Prostate gland (tissue), 2 donors: ENCODE measurements at regions not wholly inside any gene's neighbourhood (a gene's known extent, or its start where the extent isn't known, plus 50 kb on each side); places are given as distances from the start of the nearest gene placed in this dataset.

ENCODE experiments used
- DNase-seq: peaks from one replicate; pipeline ENCODE4 v3.0.0-alpha.2; 2019; ENCODE audit warnings: low spot score
- H3K27ac ChIP-seq, 2 donors: fragments of 200-600 bp; sonication (generic); 2 replicates each; pipeline ENCODE4 v1.5.1; 2017 to 2019
- H3K27me3 ChIP-seq: fragments of 200-600 bp; sonication (generic); replicated peaks from 2 replicates; pipeline ENCODE4 v1.5.1; 2019; ENCODE audit not compliant: insufficient read depth
- H3K36me3 ChIP-seq, 2 donors: fragments of 200-600 bp; sonication (generic); 1 replicate in 1 of 2; 2 replicates in 1 of 2; pipeline versions ENCODE4 v1.5.1 to v1.8.1; 2017 to 2019
- H3K4me1 ChIP-seq: fragments of 200-600 bp; sonication (generic); replicated peaks from 2 replicates; pipeline ENCODE4 v1.5.1; 2019
- H3K4me3 ChIP-seq, 2 donors: fragments of 200-600 bp; sonication (generic); 2 replicates each; pipeline ENCODE4 v1.5.1; 2017 to 2019
- H3K9me3 ChIP-seq: fragments of 200-600 bp; sonication (generic); 2 replicates; pipeline ENCODE4 v1.5.1; 2017
- POLR2A ChIP-seq: fragments of 450-650 bp; IDR thresholded peaks from one replicate; pipeline ENCODE4 v1.6.1; 2016; ENCODE audit warnings: antibody characterized with exemption, mild to moderate bottlenecking
- POLR2AphosphoS5 ChIP-seq: sonication (generic); formaldehyde crosslinking; IDR thresholded peaks from one replicate; pipeline ENCODE4 v1.6.1; 2017; ENCODE audit warnings: antibody characterized with exemption
- WGBS: methylation state at CpG from one replicate; pipeline ENCODE4 v1.1.5; 2018; 5-methylcytosine and 5-hydroxymethylcytosine counted together
- intact Hi-C: fragments of 100-400 bp; cut with DNase I; formaldehyde crosslinking; loops from one replicate; pipeline ENCODE4 v1.14.2; 2022
- TF ChIP-seq, protein P1 (sequence below), 4 experiments: fragments of 200-600 bp in 2 of 4; fragments of 450-650 bp in 2 of 4; sonication (generic) in 2 of 4; IDR thresholded peaks; 1 replicate in 3 of 4; 2 replicates in 1 of 4; pipeline ENCODE4 v1.5.1; 2016 to 2019; ENCODE audit warnings: antibody characterized with exemption in 4 of 4, mild to moderate bottlenecking in 2 of 4, moderate library complexity in 2 of 4

DNA sequence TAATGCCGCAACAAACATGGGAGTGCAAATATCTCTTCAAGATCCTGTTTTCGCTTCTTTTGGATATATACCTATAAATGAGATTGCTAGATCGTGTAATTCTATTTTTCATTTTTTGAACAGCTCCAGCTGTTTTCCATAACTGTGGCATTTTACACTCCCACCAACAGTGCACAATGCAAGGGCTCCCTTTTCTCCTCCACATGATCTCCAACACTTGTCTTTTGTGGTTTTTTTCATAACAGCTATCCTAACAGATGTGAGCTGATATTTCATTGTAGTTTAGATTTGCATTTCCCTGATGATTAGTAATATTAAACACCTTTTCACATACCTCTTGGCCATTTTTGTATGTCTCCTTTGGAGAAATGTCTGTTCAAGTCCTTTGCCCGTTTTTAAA, 58.6 kb upstream of the TJP1 start:
- H3K36me3 ChIP-seq = no peaks in the 10 kb centered on the region
- no peak for DNase-seq
- no peaks in the 10 kb centered on the region for H3K4me1 ChIP-seq
- no peak overlapping the region for H3K27ac ChIP-seq
- H3K9me3 ChIP-seq = no peaks in the 10 kb centered on the region
- H3K27me3 ChIP-seq = no peaks in the 10 kb centered on the region
- no peak overlapping the region for H3K4me3 ChIP-seq
- 87% methylated on average over 4 of the region's 4 CpGs for WGBS
- intact Hi-C loops = no loop called here
- TF ChIP-seq, protein P1, sequence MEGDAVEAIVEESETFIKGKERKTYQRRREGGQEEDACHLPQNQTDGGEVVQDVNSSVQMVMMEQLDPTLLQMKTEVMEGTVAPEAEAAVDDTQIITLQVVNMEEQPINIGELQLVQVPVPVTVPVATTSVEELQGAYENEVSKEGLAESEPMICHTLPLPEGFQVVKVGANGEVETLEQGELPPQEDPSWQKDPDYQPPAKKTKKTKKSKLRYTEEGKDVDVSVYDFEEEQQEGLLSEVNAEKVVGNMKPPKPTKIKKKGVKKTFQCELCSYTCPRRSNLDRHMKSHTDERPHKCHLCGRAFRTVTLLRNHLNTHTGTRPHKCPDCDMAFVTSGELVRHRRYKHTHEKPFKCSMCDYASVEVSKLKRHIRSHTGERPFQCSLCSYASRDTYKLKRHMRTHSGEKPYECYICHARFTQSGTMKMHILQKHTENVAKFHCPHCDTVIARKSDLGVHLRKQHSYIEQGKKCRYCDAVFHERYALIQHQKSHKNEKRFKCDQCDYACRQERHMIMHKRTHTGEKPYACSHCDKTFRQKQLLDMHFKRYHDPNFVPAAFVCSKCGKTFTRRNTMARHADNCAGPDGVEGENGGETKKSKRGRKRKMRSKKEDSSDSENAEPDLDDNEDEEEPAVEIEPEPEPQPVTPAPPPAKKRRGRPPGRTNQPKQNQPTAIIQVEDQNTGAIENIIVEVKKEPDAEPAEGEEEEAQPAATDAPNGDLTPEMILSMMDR (IDR thresholded peaks at IDR 0.05) = no peak
- TF ChIP-seq POLR2AphosphoS5 = no peak
- TF ChIP-seq POLR2A = no peak

DNA sequence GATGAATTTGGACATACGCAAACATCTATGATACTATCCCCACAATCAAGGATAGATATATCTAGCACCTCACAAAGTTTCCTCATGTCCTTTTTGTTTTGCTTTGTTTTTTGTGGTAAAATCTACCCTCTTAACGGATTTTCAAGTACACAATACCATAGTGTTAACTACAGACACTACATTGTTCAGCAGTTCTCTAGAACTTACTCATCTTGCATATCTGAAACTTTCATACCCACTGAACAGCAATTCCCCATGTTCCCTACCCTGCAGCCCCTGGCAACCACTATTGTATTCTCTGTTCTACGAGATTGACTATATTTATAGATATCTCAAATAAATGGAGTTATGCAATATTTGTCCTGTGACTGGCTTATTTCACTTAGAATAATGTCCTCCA, 58.1 kb upstream of the TJP1 start:
- TF ChIP-seq POLR2AphosphoS5 = no peak
- TF ChIP-seq, protein P1 (IDR thresholded peaks at IDR 0.05) = no peak
- no peak for TF ChIP-seq POLR2A

DNA sequence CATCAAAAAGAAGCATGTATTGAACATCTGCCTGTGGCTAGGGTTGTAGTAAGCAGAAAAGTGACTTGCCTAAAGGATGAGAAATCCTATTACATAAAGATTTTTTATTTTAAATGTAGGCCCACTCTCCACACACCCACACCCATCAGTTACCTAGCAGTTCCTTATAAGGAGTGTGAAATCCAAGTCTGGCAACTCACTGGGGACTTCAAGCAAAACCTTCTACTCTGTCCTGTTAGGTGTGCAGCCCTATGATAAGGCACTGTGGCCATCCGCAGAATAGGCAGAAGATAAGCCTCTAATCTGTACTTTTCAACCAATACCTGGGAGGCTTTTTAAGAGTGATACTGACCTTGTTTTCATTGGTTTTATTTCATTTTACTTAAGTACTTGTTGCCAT, 52.7 kb upstream of the TJP1 start:
- TF ChIP-seq POLR2A (no peak), POLR2AphosphoS5 (no peak)
- TF ChIP-seq, protein P1 (IDR thresholded peaks at IDR 0.05) = no peak
- H3K27me3 ChIP-seq = no peaks in the 10 kb centered on the region
- H3K4me3 ChIP-seq = no peak overlapping the region
- WGBS = 96% methylated on average over 1 of the region's 1 CpG
- no peaks in the 10 kb centered on the region for H3K36me3 ChIP-seq
- H3K27ac ChIP-seq = no peak overlapping the region
- intact Hi-C loops = no loop called here
- H3K4me1 ChIP-seq = peaks cover 9% of the 10 kb centered on the region
- no peaks in the 10 kb centered on the region for H3K9me3 ChIP-seq
- no peak for DNase-seq

More for the DNA sequence above, 58.1 kb upstream of the TJP1 start:
- Histone ChIP-seq H3K36me3 (no peaks in the 10 kb centered on the region), H3K4me3 (no peak overlapping the region), H3K27me3 (no peaks in the 10 kb centered on the region), H3K4me1 (no peaks in the 10 kb centered on the region), H3K9me3 (no peaks in the 10 kb centered on the region), H3K27ac (no peak overlapping the region)
- WGBS = 61% methylated on average over 3 of the region's 3 CpGs
- DNase-seq = no peak
- intact Hi-C loops = no loop called here

DNA sequence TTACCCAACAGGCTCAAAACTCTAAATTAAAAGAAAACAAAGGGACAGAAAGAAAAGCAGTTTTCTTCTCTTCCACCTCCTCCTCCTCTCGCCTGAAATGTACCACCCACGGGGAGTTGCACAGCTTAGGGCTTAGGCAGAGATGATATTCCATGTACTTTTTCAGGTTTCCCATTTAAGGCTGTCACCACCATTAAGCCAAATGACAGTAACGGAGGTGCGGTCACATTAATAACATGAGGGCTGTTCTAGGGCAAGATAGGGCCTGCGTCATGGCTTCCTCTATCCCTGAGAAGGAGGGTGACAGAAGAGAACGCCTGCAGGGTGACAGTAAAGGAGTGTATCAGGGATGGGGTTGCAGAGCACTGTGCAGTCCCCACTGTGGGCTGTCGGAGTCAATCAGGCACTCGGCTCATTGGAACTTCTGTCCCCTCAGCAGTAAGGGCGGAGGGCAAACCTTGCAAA, 51.7 kb upstream of the TJP1 start:
- peaks cover 9% of the 10 kb centered on the region for H3K4me1 ChIP-seq
- intact Hi-C loops = no loop called here
- 83% methylated on average over 9 of the region's 9 CpGs for WGBS
- no peaks in the 10 kb centered on the region for H3K27me3 ChIP-seq
- TF ChIP-seq, protein P1 (IDR thresholded peaks at IDR 0.05) = no peak
- TF ChIP-seq POLR2AphosphoS5 (no peak), POLR2A (no peak)
- no peak overlapping the region for H3K4me3 ChIP-seq
- DNase-seq = no peak
- no peaks in the 10 kb centered on the region for H3K36me3 ChIP-seq
- no peaks in the 10 kb centered on the region for H3K9me3 ChIP-seq
- no peak overlapping the region for H3K27ac ChIP-seq

DNA sequence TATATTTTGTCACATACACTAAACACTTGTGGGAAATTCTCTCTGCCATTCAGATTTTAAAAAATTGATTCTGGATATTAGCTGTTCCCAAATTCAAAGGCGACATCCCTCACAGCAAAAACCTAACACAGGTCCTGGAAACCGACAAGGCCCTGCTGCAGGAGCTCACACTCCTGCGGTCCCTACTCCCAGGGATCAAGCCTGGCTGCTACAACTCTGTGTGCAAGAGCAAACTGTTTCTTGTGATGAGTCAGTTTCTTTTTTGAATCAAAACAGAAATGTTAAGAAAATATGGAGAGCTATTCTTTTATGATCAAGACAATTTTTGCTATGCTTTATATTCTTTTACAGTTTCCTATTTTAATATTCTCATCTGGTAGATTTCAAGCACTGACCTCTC, 51.0 kb upstream of the TJP1 start:
- Histone ChIP-seq H3K4me3 (no peak overlapping the region), H3K36me3 (no peaks in the 10 kb centered on the region), H3K4me1 (peaks cover 9% of the 10 kb centered on the region), H3K9me3 (no peaks in the 10 kb centered on the region), H3K27me3 (no peaks in the 10 kb centered on the region), H3K27ac (no peak overlapping the region)
- intact Hi-C loops = no loop called here
- DNase-seq = no peak
- no peak for TF ChIP-seq POLR2A
- TF ChIP-seq POLR2AphosphoS5 = no peak
- TF ChIP-seq, protein P1 (IDR thresholded peaks at IDR 0.05) = no peak
- 89% methylated on average over 3 of the region's 3 CpGs for WGBS
